Cardiac muscle cell (in vitro differentiated cells and primary cell): ENCODE measurements at regions not wholly inside any gene's neighbourhood (a gene's known extent, or its start where the extent isn't known, plus 50 kb on each side); places are given as distances from the start of the nearest gene placed in this dataset.

Source experiments
- DNase-seq, 2 donors: peaks; one replicate each; pipeline versions ENCODE4 v3.0.0 to v3.0.0-alpha.2; 2010 to 2017; ENCODE audit warnings: low read depth in 1 of 2, low spot score in 1 of 2
- H3K27ac ChIP-seq: fragments of 200-600 bp; sonication (generic); 2 replicates; pipeline ENCODE4 v1.5.1; 2016
- H3K27me3 ChIP-seq: fragments of 200-600 bp; sonication (generic); 2 replicates; pipeline ENCODE4 v1.6.0; 2016; ENCODE audit warnings: control low read depth
- H3K36me3 ChIP-seq: fragments of 200-600 bp; sonication (generic); 2 replicates; pipeline ENCODE4 v1.5.1; 2016; ENCODE audit warnings: control low read depth
- H3K4me1 ChIP-seq: fragments of 200-600 bp; sonication (generic); 2 replicates; pipeline ENCODE4 v1.8.1; 2017; ENCODE audit warnings: low read depth, mild to moderate bottlenecking, mixed run types
- H3K4me3 ChIP-seq: fragments of 200-600 bp; sonication (generic); 2 replicates; pipeline ENCODE4 v1.5.1; 2016; ENCODE audit warnings: mild to moderate bottlenecking
- H3K9me3 ChIP-seq: fragments of 200-600 bp; sonication (generic); 2 replicates; pipeline ENCODE4 v1.5.1; 2017; ENCODE audit warnings: low read depth, mild to moderate bottlenecking, control low read depth
- TF ChIP-seq, protein P1 (sequence below): IDR thresholded peaks from 2 replicates; pipeline ENCODE4 v1.5.1; 2012; ENCODE audit warnings: low read depth, mild to moderate bottlenecking, low read length

DNA sequence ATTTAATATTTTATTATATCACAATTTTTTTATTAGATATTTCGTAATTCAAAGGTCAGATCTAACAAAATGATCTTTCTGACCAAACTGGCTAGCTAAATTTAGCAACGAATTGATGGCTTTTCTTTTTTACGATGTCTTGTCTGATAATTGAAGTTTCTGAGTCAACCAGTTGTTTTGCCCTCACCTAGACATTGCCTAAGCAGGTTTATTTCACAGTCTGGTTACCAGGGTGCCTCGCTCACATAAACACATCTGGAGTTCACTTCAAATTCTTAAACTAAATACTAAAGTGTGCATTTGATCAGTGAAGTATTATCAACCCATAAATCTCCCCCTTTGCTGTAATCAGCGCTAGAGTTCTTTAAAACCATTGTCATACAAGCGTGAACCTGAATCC is 448.3 kb downstream of the TLE4 start:
- DNase-seq, result no peak
- Histone ChIP-seq H3K27me3 (peaks cover 30% of the 10 kb centered on the region), H3K4me3 (no peak overlapping the region), H3K36me3 (no peaks in the 10 kb centered on the region), H3K9me3 (no peaks in the 10 kb centered on the region), H3K4me1 (no peaks in the 10 kb centered on the region), H3K27ac (no peak overlapping the region)
- TF ChIP-seq, protein P1, sequence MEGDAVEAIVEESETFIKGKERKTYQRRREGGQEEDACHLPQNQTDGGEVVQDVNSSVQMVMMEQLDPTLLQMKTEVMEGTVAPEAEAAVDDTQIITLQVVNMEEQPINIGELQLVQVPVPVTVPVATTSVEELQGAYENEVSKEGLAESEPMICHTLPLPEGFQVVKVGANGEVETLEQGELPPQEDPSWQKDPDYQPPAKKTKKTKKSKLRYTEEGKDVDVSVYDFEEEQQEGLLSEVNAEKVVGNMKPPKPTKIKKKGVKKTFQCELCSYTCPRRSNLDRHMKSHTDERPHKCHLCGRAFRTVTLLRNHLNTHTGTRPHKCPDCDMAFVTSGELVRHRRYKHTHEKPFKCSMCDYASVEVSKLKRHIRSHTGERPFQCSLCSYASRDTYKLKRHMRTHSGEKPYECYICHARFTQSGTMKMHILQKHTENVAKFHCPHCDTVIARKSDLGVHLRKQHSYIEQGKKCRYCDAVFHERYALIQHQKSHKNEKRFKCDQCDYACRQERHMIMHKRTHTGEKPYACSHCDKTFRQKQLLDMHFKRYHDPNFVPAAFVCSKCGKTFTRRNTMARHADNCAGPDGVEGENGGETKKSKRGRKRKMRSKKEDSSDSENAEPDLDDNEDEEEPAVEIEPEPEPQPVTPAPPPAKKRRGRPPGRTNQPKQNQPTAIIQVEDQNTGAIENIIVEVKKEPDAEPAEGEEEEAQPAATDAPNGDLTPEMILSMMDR, result no peak

DNA sequence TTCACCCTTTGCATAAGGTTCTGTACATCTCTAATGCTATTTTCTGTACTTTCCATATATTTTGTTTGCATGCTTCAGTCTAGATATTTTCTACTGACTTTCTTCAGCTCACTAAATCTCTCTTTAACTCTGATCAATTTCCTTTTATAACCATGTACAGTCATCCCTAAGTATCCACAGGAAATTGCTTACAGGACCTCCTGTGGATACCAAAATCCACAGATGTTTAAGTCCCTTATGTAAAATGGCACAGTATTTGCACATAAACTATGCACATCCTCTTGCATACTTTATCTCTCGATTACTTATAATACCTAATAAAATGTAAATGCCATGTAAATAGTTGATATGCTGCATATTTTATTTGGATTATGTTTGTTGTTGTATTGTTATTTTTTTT is 442.1 kb downstream of the TLE4 start:
- H3K27ac ChIP-seq, result no peak overlapping the region
- no peaks in the 10 kb centered on the region for H3K9me3 ChIP-seq
- H3K36me3 ChIP-seq, result no peaks in the 10 kb centered on the region
- H3K4me1 ChIP-seq, result no peaks in the 10 kb centered on the region
- DNase-seq, result no peak
- TF ChIP-seq, protein P1, result no peak
- no peak overlapping the region for H3K4me3 ChIP-seq
- H3K27me3 ChIP-seq, result peaks cover 11% of the 10 kb centered on the region

DNA sequence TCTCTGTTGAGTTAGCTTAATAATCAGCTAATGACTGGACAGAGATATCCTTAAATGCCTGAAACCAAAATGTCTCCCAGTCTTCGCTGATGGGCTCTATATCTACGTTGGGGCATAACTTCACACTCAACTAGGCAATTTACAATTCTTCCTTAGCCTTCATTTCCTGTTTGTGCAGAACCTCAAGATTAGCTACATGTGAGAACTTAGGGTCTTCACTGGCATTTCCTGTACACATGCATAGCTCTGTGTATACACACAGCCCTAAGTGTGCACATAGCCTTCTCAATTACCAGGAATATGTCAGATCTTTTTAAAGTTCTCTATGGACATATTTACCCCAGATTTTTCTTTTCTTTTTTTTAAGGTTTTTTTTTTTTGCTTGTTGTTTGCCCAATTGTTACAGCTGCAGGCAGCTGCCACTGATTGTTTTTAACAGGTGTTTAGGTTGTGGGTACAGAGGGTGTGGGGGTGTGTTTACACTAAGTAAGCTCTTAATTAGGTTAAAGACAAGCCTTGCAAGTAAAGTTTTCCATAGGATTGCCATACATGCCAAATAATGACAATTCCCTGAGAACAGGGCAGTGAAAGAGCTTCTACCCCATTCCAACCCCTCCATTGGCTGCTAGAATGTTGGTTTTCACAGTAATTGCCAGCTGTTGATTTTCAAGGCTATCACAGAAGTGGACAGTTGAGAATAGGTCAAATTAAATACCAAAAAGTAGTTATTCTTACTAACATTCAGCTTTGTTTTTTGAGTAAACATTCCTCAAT is 441.0 kb downstream of the TLE4 start:
- H3K9me3 ChIP-seq, result no peaks in the 10 kb centered on the region
- TF ChIP-seq, protein P1, result no peak
- DNase-seq, result no peak
- H3K36me3 ChIP-seq, result no peaks in the 10 kb centered on the region
- H3K4me3 ChIP-seq, result no peak overlapping the region
- no peak overlapping the region for H3K27ac ChIP-seq
- H3K27me3 ChIP-seq, result peaks cover 11% of the 10 kb centered on the region
- H3K4me1 ChIP-seq, result no peaks in the 10 kb centered on the region

DNA sequence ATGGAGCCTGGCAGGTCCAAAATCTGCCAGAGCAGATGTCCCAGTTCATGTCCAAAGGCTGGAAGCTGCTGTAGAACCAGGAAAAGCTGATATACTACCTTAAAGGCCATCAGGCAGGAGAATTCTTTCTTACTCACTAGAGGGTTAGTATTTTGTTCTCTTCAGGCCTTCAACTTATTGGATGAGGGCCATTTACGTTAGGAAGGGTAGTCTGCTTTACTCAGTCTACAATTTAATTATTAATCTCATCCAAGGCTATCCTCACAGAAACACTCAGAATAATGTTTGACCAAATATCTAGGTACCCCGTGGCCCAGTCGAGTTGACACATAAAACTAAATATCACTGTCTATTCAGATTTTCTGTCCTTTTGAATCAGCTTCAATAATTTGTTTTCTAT is 437.4 kb downstream of the TLE4 start:
- no peak overlapping the region for H3K27ac ChIP-seq
- no peaks in the 10 kb centered on the region for H3K9me3 ChIP-seq
- H3K4me1 ChIP-seq, result no peaks in the 10 kb centered on the region
- no peak for DNase-seq
- no peak overlapping the region for H3K4me3 ChIP-seq
- H3K27me3 ChIP-seq, result peaks cover 20% of the 10 kb centered on the region
- no peaks in the 10 kb centered on the region for H3K36me3 ChIP-seq
- TF ChIP-seq, protein P1, result no peak

DNA sequence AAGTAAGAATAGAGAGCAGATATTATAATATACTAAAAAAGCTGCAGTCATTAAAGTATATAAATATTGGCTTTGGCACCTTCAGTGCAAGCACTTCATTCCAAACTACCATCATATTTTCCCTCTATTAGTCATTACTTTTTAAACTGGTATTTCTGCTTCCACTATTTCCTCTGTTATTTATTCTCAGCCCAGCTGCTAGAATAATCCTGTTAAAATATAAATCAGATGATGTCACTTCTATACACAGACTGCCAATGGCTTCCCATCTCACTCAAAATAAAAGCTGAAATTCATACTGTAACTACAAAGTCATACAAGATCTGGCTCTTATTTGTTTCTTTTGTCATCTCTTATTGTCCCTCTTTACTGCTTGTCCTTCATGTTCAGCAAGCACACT is 432.9 kb downstream of the TLE4 start:
- no peak for DNase-seq
- H3K27ac ChIP-seq, result no peak overlapping the region
- H3K36me3 ChIP-seq, result no peaks in the 10 kb centered on the region
- H3K27me3 ChIP-seq, result peaks cover 20% of the 10 kb centered on the region
- H3K4me1 ChIP-seq, result no peaks in the 10 kb centered on the region
- H3K9me3 ChIP-seq, result no peaks in the 10 kb centered on the region
- TF ChIP-seq, protein P1, result no peak
- H3K4me3 ChIP-seq, result no peak overlapping the region

DNA sequence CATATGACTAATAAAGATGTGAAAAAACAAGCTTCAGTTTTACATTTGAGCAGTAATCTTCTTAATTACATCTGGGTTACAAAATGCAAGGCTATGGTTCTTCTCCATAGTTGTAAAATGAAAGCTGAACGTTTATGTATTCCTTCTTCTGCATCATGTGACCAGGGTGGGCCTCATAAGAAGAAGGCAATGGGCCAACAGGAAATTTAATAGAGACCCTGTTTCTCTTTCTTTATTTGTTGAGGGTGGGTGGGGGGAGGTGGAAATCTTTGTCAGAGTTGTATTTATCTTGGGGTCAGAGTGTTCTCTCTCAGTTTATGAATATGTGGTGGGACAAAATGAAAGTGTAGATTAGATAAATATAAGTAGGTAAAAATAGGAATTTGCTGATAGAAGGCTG is 418.8 kb downstream of the TLE4 start:
- TF ChIP-seq, protein P1, result no peak
- H3K27ac ChIP-seq, result no peak overlapping the region

More for the DNA sequence above, 418.8 kb downstream of the TLE4 start:
- no peaks in the 10 kb centered on the region for H3K9me3 ChIP-seq
- no peak for DNase-seq
- peaks cover 12% of the 10 kb centered on the region for H3K27me3 ChIP-seq
- peaks cover 7% of the 10 kb centered on the region for H3K4me1 ChIP-seq
- no peak overlapping the region for H3K4me3 ChIP-seq
- no peaks in the 10 kb centered on the region for H3K36me3 ChIP-seq
